ENCODE measurements at regions not wholly inside any gene's neighbourhood (a gene's known extent, or its start where the extent isn't known, plus 50 kb on each side); places are given as distances from the start of the nearest gene placed in this dataset.

- Histone ChIP-seq H3K4me1 (ENCODE audit: insufficient read depth, low read length) (no peaks in the 10 kb centered on the region), H3K27ac (ENCODE audit: low read length) (no peak overlapping the region), H2AFZ (ENCODE audit: low read depth, low read length) (no peak overlapping the region), H4K20me1 (ENCODE audit: insufficient read depth, low read length) (no peaks in the 10 kb centered on the region), H3K79me2 (ENCODE audit: insufficient read depth, low read length) (no peaks in the 10 kb centered on the region), H3K36me3 (ENCODE audit: insufficient read depth, low read length) (no peaks in the 10 kb centered on the region), H3K4me3 (ENCODE audit: low read depth in 1 of 2, low read length in 2 of 2) (no peak overlapping the region), H3K9ac (ENCODE audit: low read depth, low read length) (no peak overlapping the region), H3K27me3 (ENCODE audit: insufficient read depth, low read length, poor library complexity) (no peaks in the 10 kb centered on the region), H3K9me3 (ENCODE audit: insufficient read depth, low read length, severe bottlenecking) (no peaks in the 10 kb centered on the region), H3K4me2 (ENCODE audit: insufficient read depth, low read length) (no peak overlapping the region)
- no peak for DNase-seq
- TF ChIP-seq CTCF (IDR thresholded peaks at IDR 0.05; ENCODE audit: borderline replicate concordance, extremely low read depth, low read length, poor library complexity, severe bottlenecking) (no peak), EZH2 (IDR thresholded peaks at IDR 0.05; ENCODE audit: borderline replicate concordance, low read depth, low read length, severe bottlenecking) (no peak)
- no peak for ATAC-seq (ENCODE audit: insufficient read depth, low read depth)
Observed at GRCh38 chr4:149050840-149051239, 608.6 kb upstream of the NR3C2 start.

- no peak for ATAC-seq (ENCODE audit: insufficient read depth, low read depth)
- Histone ChIP-seq H3K27me3 (ENCODE audit: insufficient read depth, low read length, poor library complexity) (no peaks in the 10 kb centered on the region), H2AFZ (ENCODE audit: low read depth, low read length) (no peak overlapping the region), H3K27ac (ENCODE audit: low read length) (no peak overlapping the region), H3K4me2 (ENCODE audit: insufficient read depth, low read length) (no peak overlapping the region), H3K36me3 (ENCODE audit: insufficient read depth, low read length) (no peaks in the 10 kb centered on the region), H3K9me3 (ENCODE audit: insufficient read depth, low read length, severe bottlenecking) (no peaks in the 10 kb centered on the region), H3K9ac (ENCODE audit: low read depth, low read length) (no peak overlapping the region), H3K4me3 (ENCODE audit: low read depth in 1 of 2, low read length in 2 of 2) (no peak overlapping the region), H3K79me2 (ENCODE audit: insufficient read depth, low read length) (no peaks in the 10 kb centered on the region), H3K4me1 (ENCODE audit: insufficient read depth, low read length) (no peaks in the 10 kb centered on the region), H4K20me1 (ENCODE audit: insufficient read depth, low read length) (no peaks in the 10 kb centered on the region)
- no peak for DNase-seq
- TF ChIP-seq EZH2 (IDR thresholded peaks at IDR 0.05; ENCODE audit: borderline replicate concordance, low read depth, low read length, severe bottlenecking) (no peak), CTCF (IDR thresholded peaks at IDR 0.05; ENCODE audit: borderline replicate concordance, extremely low read depth, low read length, poor library complexity, severe bottlenecking) (no peak)
Observed at GRCh38 chr4:149048451-149049143, 606.4 kb upstream of the NR3C2 start.

- no peaks in the 10 kb centered on the region for H3K4me1 ChIP-seq (ENCODE audit: insufficient read depth, low read length)
- H3K79me2 ChIP-seq (ENCODE audit: insufficient read depth, low read length), result no peaks in the 10 kb centered on the region
- H3K36me3 ChIP-seq (ENCODE audit: insufficient read depth, low read length), result no peaks in the 10 kb centered on the region
- no peak for DNase-seq
- no peak overlapping the region for H2AFZ ChIP-seq (ENCODE audit: low read depth, low read length)
- H3K27ac ChIP-seq (ENCODE audit: low read length), result no peak overlapping the region
- no peak overlapping the region for H3K4me3 ChIP-seq (ENCODE audit: low read depth in 1 of 2, low read length in 2 of 2)
- H4K20me1 ChIP-seq (ENCODE audit: insufficient read depth, low read length), result no peaks in the 10 kb centered on the region
- H3K27me3 ChIP-seq (ENCODE audit: insufficient read depth, low read length, poor library complexity), result no peaks in the 10 kb centered on the region
- no peak overlapping the region for H3K9ac ChIP-seq (ENCODE audit: low read depth, low read length)
- H3K4me2 ChIP-seq (ENCODE audit: insufficient read depth, low read length), result no peak overlapping the region
- no peak for ATAC-seq (ENCODE audit: insufficient read depth, low read depth)
- no peak for TF ChIP-seq CTCF (IDR thresholded peaks at IDR 0.05; ENCODE audit: borderline replicate concordance, extremely low read depth, low read length, poor library complexity, severe bottlenecking)
- no peak for TF ChIP-seq EZH2 (IDR thresholded peaks at IDR 0.05; ENCODE audit: borderline replicate concordance, low read depth, low read length, severe bottlenecking)
- H3K9me3 ChIP-seq (ENCODE audit: insufficient read depth, low read length, severe bottlenecking), result no peaks in the 10 kb centered on the region
Observed at GRCh38 chr4:149047368-149047767, 605.2 kb upstream of the NR3C2 start.
